ENCODE measurements at regions not wholly inside any gene's neighbourhood (a gene's known extent, or its start where the extent isn't known, plus 50 kb on each side); places are given as distances from the start of the nearest gene placed in this dataset.

- Histone ChIP-seq H3K36me3 (ENCODE audit: control insufficient read depth in 2 of 2, insufficient read depth in 2 of 2, low read length in 1 of 2) (no peaks in the 10 kb centered on the region), H3K9me3 (ENCODE audit: control insufficient read depth in 2 of 2, insufficient read depth in 1 of 2, low read depth in 1 of 2, low read length in 1 of 2) (no peaks in the 10 kb centered on the region), H3K27ac (ENCODE audit: low read depth in 2 of 2, low read length in 1 of 2) (no peak overlapping the region), H3K4me3 (ENCODE audit: low read depth in 1 of 2, low read length in 2 of 2) (no peak overlapping the region), H3K4me1 (ENCODE audit: control insufficient read depth in 2 of 2, insufficient read depth in 2 of 2, low read length in 1 of 2) (peaks cover 0 to 2% of the 10 kb centered on the region in 2 donors), H3K27me3 (ENCODE audit: control insufficient read depth in 1 of 2, insufficient read depth in 2 of 2, low read length in 2 of 2) (no peaks in the 10 kb centered on the region)
- WGBS, 2 donors: 60 to 75% methylated on average over 9 of the region's 9 CpGs
Measured at GRCh38 chr13:44281252-44282000, 92.2 kb upstream of the SERP2 start.

- no peak overlapping the region for H3K27ac ChIP-seq (ENCODE audit: low read depth in 2 of 2, low read length in 1 of 2)
- no peaks in the 10 kb centered on the region for H3K27me3 ChIP-seq (ENCODE audit: control insufficient read depth in 1 of 2, insufficient read depth in 2 of 2, low read length in 2 of 2)
- H3K9me3 ChIP-seq (ENCODE audit: control insufficient read depth in 2 of 2, insufficient read depth in 1 of 2, low read depth in 1 of 2, low read length in 1 of 2): no peaks in the 10 kb centered on the region
- no peaks in the 10 kb centered on the region for H3K36me3 ChIP-seq (ENCODE audit: control insufficient read depth in 2 of 2, insufficient read depth in 2 of 2, low read length in 1 of 2)
- peaks cover 0 to 2% of the 10 kb centered on the region in 2 donors for H3K4me1 ChIP-seq (ENCODE audit: control insufficient read depth in 2 of 2, insufficient read depth in 2 of 2, low read length in 1 of 2)
- WGBS, 2 donors: 73 to 86% methylated on average over 2 of the region's 2 CpGs
- no peak overlapping the region for H3K4me3 ChIP-seq (ENCODE audit: low read depth in 1 of 2, low read length in 2 of 2)
Measured at GRCh38 chr13:44283600-44283999, 90.0 kb upstream of the SERP2 start.

GRCh38 chr13:44287958-44288357, 85.7 kb upstream of the SERP2 start:
- Histone ChIP-seq H3K36me3 (ENCODE audit: control insufficient read depth in 2 of 2, insufficient read depth in 2 of 2, low read length in 1 of 2) (no peaks in the 10 kb centered on the region), H3K4me3 (ENCODE audit: low read depth in 1 of 2, low read length in 2 of 2) (no peak overlapping the region), H3K27me3 (ENCODE audit: control insufficient read depth in 1 of 2, insufficient read depth in 2 of 2, low read length in 2 of 2) (no peaks in the 10 kb centered on the region), H3K4me1 (ENCODE audit: control insufficient read depth in 2 of 2, insufficient read depth in 2 of 2, low read length in 1 of 2) (no peaks in the 10 kb centered on the region), H3K27ac (ENCODE audit: low read depth in 2 of 2, low read length in 1 of 2) (no peak overlapping the region), H3K9me3 (ENCODE audit: control insufficient read depth in 2 of 2, insufficient read depth in 1 of 2, low read depth in 1 of 2, low read length in 1 of 2) (no peaks in the 10 kb centered on the region)
- WGBS, 2 donors: 42 to 62% methylated on average over 5 of the region's 5 CpGs

- no peaks in the 10 kb centered on the region for H3K27me3 ChIP-seq (ENCODE audit: control insufficient read depth in 1 of 2, insufficient read depth in 2 of 2, low read length in 2 of 2)
- no peaks in the 10 kb centered on the region for H3K36me3 ChIP-seq (ENCODE audit: control insufficient read depth in 2 of 2, insufficient read depth in 2 of 2, low read length in 1 of 2)
- no peaks in the 10 kb centered on the region for H3K9me3 ChIP-seq (ENCODE audit: control insufficient read depth in 2 of 2, insufficient read depth in 1 of 2, low read depth in 1 of 2, low read length in 1 of 2)
- no peaks in the 10 kb centered on the region for H3K4me1 ChIP-seq (ENCODE audit: control insufficient read depth in 2 of 2, insufficient read depth in 2 of 2, low read length in 1 of 2)
- H3K27ac ChIP-seq (ENCODE audit: low read depth in 2 of 2, low read length in 1 of 2): no peak overlapping the region
- H3K4me3 ChIP-seq (ENCODE audit: low read depth in 1 of 2, low read length in 2 of 2): no peak overlapping the region
- 48 to 71% methylated on average over 1 of the region's 1 CpG for WGBS, 2 donors
Measured at GRCh38 chr13:44292545-44292944, 81.1 kb upstream of the SERP2 start.

- Histone ChIP-seq H3K36me3 (ENCODE audit: control insufficient read depth in 2 of 2, insufficient read depth in 2 of 2, low read length in 1 of 2) (no peaks in the 10 kb centered on the region), H3K27me3 (ENCODE audit: control insufficient read depth in 1 of 2, insufficient read depth in 2 of 2, low read length in 2 of 2) (no peaks in the 10 kb centered on the region), H3K4me1 (ENCODE audit: control insufficient read depth in 2 of 2, insufficient read depth in 2 of 2, low read length in 1 of 2) (no peaks in the 10 kb centered on the region), H3K27ac (ENCODE audit: low read depth in 2 of 2, low read length in 1 of 2) (peak overlapping the region; percentile 22 to 75), H3K9me3 (ENCODE audit: control insufficient read depth in 2 of 2, insufficient read depth in 1 of 2, low read depth in 1 of 2, low read length in 1 of 2) (no peaks in the 10 kb centered on the region), H3K4me3 (ENCODE audit: low read depth in 1 of 2, low read length in 2 of 2) (no peak overlapping the region)
- WGBS, 2 donors: 80 to 82% methylated on average over 5 of the region's 5 CpGs
Measured at GRCh38 chr13:44293374-44293773, 80.2 kb upstream of the SERP2 start.

- H3K27ac ChIP-seq (ENCODE audit: low read depth in 2 of 2, low read length in 1 of 2): peak overlapping the region; percentile 22 to 75
- no peaks in the 10 kb centered on the region for H3K27me3 ChIP-seq (ENCODE audit: control insufficient read depth in 1 of 2, insufficient read depth in 2 of 2, low read length in 2 of 2)
- H3K4me3 ChIP-seq (ENCODE audit: low read depth in 1 of 2, low read length in 2 of 2): no peak overlapping the region
- WGBS, 2 donors: 24 to 53% methylated on average over 3 of the region's 3 CpGs
- no peaks in the 10 kb centered on the region for H3K36me3 ChIP-seq (ENCODE audit: control insufficient read depth in 2 of 2, insufficient read depth in 2 of 2, low read length in 1 of 2)
- H3K4me1 ChIP-seq (ENCODE audit: control insufficient read depth in 2 of 2, insufficient read depth in 2 of 2, low read length in 1 of 2): no peaks in the 10 kb centered on the region
- no peaks in the 10 kb centered on the region for H3K9me3 ChIP-seq (ENCODE audit: control insufficient read depth in 2 of 2, insufficient read depth in 1 of 2, low read depth in 1 of 2, low read length in 1 of 2)
Measured at GRCh38 chr13:44293908-44294735, 79.5 kb upstream of the SERP2 start.

- Histone ChIP-seq H3K27me3 (ENCODE audit: control insufficient read depth in 1 of 2, insufficient read depth in 2 of 2, low read length in 2 of 2) (no peaks in the 10 kb centered on the region), H3K4me1 (ENCODE audit: control insufficient read depth in 2 of 2, insufficient read depth in 2 of 2, low read length in 1 of 2) (no peaks in the 10 kb centered on the region), H3K27ac (ENCODE audit: low read depth in 2 of 2, low read length in 1 of 2) (no peak overlapping the region), H3K9me3 (ENCODE audit: control insufficient read depth in 2 of 2, insufficient read depth in 1 of 2, low read depth in 1 of 2, low read length in 1 of 2) (no peaks in the 10 kb centered on the region), H3K4me3 (ENCODE audit: low read depth in 1 of 2, low read length in 2 of 2) (no peak overlapping the region), H3K36me3 (ENCODE audit: control insufficient read depth in 2 of 2, insufficient read depth in 2 of 2, low read length in 1 of 2) (no peaks in the 10 kb centered on the region)
- WGBS, 2 donors: 94 to 100% methylated on average over 1 of the region's 1 CpG
Measured at GRCh38 chr13:44294876-44295275, 78.7 kb upstream of the SERP2 start.

- 80 to 95% methylated on average over 5 of the region's 5 CpGs for WGBS, 2 donors
- H3K4me1 ChIP-seq (ENCODE audit: control insufficient read depth in 2 of 2, insufficient read depth in 2 of 2, low read length in 1 of 2): peaks cover 0 to 3% of the 10 kb centered on the region in 2 donors
- no peaks in the 10 kb centered on the region for H3K9me3 ChIP-seq (ENCODE audit: control insufficient read depth in 2 of 2, insufficient read depth in 1 of 2, low read depth in 1 of 2, low read length in 1 of 2)
- no peaks in the 10 kb centered on the region for H3K36me3 ChIP-seq (ENCODE audit: control insufficient read depth in 2 of 2, insufficient read depth in 2 of 2, low read length in 1 of 2)
- no peaks in the 10 kb centered on the region for H3K27me3 ChIP-seq (ENCODE audit: control insufficient read depth in 1 of 2, insufficient read depth in 2 of 2, low read length in 2 of 2)
- no peak overlapping the region for H3K4me3 ChIP-seq (ENCODE audit: low read depth in 1 of 2, low read length in 2 of 2)
- H3K27ac ChIP-seq (ENCODE audit: low read depth in 2 of 2, low read length in 1 of 2): no peak overlapping the region
Measured at GRCh38 chr13:44296856-44297255, 76.8 kb upstream of the SERP2 start.

- H3K4me3 ChIP-seq (ENCODE audit: low read depth in 1 of 2, low read length in 2 of 2): no peak overlapping the region
- H3K27ac ChIP-seq (ENCODE audit: low read depth in 2 of 2, low read length in 1 of 2): no peak overlapping the region
- H3K4me1 ChIP-seq (ENCODE audit: control insufficient read depth in 2 of 2, insufficient read depth in 2 of 2, low read length in 1 of 2): peaks cover 0 to 3% of the 10 kb centered on the region in 2 donors
- H3K9me3 ChIP-seq (ENCODE audit: control insufficient read depth in 2 of 2, insufficient read depth in 1 of 2, low read depth in 1 of 2, low read length in 1 of 2): no peaks in the 10 kb centered on the region
- no peaks in the 10 kb centered on the region for H3K27me3 ChIP-seq (ENCODE audit: control insufficient read depth in 1 of 2, insufficient read depth in 2 of 2, low read length in 2 of 2)
- 97 to 98% methylated on average over 1 of the region's 1 CpG for WGBS, 2 donors
- H3K36me3 ChIP-seq (ENCODE audit: control insufficient read depth in 2 of 2, insufficient read depth in 2 of 2, low read length in 1 of 2): no peaks in the 10 kb centered on the region
Measured at GRCh38 chr13:44298314-44298713, 75.3 kb upstream of the SERP2 start.

All from esophagus (tissue), 2 donors.